B cell (primary cell): ENCODE measurements at regions not wholly inside any gene's neighbourhood (a gene's known extent, or its start where the extent isn't known, plus 50 kb on each side); places are given as distances from the start of the nearest gene placed in this dataset.

Experiments used
- CTCF ChIP-seq: fragments of 200-600 bp; IDR thresholded peaks from one replicate; pipeline ENCODE4 v1.8.0; 2022; ENCODE audit warnings: antibody characterized with exemption, mild to moderate bottlenecking
- EZH2 ChIP-seq: IDR thresholded peaks from 2 replicates; pipeline ENCODE4 v1.6.1; 2012; ENCODE audit warnings: borderline replicate concordance, low read depth, mild to moderate bottlenecking, moderate library complexity, low read length; ENCODE audit not compliant: insufficient read depth, poor library complexity, severe bottlenecking

- no peak for TF ChIP-seq CTCF
- no peak for TF ChIP-seq EZH2
These were observed 69.2 kb upstream of the SIRPA start for GRCh38 chr20:1825938-1826445.
